ENCODE measurements at regions not wholly inside any gene's neighbourhood (a gene's known extent, or its start where the extent isn't known, plus 50 kb on each side); places are given as distances from the start of the nearest gene placed in this dataset.

- DNase-seq (no peak), ATAC-seq (no peak)
- H3K4me1 Mint-ChIP-seq: no peaks in the 10 kb centered on the region
- POLR2A ChIA-PET: no interaction called here
- peaks cover 5 to 27% (median 22%) of the 10 kb centered on the region in 5 donors for H3K27me3 Mint-ChIP-seq
- H3K9me3 Mint-ChIP-seq: no peaks in the 10 kb centered on the region
- H3K4me3 Mint-ChIP-seq: no peak overlapping the region
- H3K36me3 Mint-ChIP-seq: no peaks in the 10 kb centered on the region
- H3K27ac Mint-ChIP-seq: no peak overlapping the region
Observed at GRCh38 chr21:35645991-35646390, 414.3 kb downstream of the SETD4 start.

- no peaks in the 10 kb centered on the region for H3K9me3 Mint-ChIP-seq
- DNase-seq (no peak), ATAC-seq (no peak)
- no peak overlapping the region for H3K4me3 Mint-ChIP-seq
- no peaks in the 10 kb centered on the region for H3K4me1 Mint-ChIP-seq
- H3K36me3 Mint-ChIP-seq: no peaks in the 10 kb centered on the region
- POLR2A ChIA-PET: no interaction called here
- peaks cover 5 to 21% (median 14%) of the 10 kb centered on the region in 5 donors for H3K27me3 Mint-ChIP-seq
- no peak overlapping the region for H3K27ac Mint-ChIP-seq
Observed at GRCh38 chr21:35644523-35644922, 415.8 kb downstream of the SETD4 start.

DNA sequence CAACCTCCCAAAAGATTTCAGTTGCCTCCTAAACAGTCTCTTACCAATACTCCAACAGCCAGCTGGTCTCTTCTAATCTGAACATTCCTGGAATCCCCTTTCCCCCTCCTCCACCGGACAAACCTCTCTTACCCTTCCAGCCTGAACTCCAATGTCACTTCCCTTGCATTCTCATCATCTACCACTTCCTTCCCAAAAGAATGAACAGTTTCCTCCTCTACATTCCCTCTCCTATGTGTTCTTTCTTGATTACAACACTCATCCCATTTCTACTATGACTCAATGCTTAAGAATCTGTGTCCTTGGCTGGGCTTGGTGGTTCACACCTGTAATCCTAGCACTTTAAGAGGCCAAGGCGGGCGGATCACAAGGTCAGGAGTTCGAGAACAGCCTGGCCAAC, 417.1 kb downstream of the SETD4 start:
- POLR2A ChIA-PET: no interaction called here
- Mint-ChIP-seq H3K4me1 (no peaks in the 10 kb centered on the region), H3K27me3 (peaks cover 5 to 15% (median 8%) of the 10 kb centered on the region in 5 donors), H3K36me3 (no peaks in the 10 kb centered on the region), H3K4me3 (no peak overlapping the region), H3K9me3 (no peaks in the 10 kb centered on the region), H3K27ac (no peak overlapping the region)
- DNase-seq: no peak
- ATAC-seq: no peak

GRCh38 chr21:35641271-35642016, 418.9 kb downstream of the SETD4 start:
- ATAC-seq (no peak), DNase-seq (no peak)
- no peak overlapping the region for H3K27ac Mint-ChIP-seq
- H3K36me3 Mint-ChIP-seq: no peaks in the 10 kb centered on the region
- H3K4me3 Mint-ChIP-seq: no peak overlapping the region
- no peaks in the 10 kb centered on the region for H3K9me3 Mint-ChIP-seq
- no peaks in the 10 kb centered on the region for H3K4me1 Mint-ChIP-seq
- H3K27me3 Mint-ChIP-seq: peaks cover 7 to 14% (median 10%) of the 10 kb centered on the region in 5 donors
- POLR2A ChIA-PET: no interaction called here

- ATAC-seq (no peak), DNase-seq (no peak)
- POLR2A ChIA-PET: no interaction called here
- H3K27me3 Mint-ChIP-seq: peaks cover 3 to 9% (median 5%) of the 10 kb centered on the region in 5 donors
- H3K4me3 Mint-ChIP-seq: no peak overlapping the region
- H3K36me3 Mint-ChIP-seq: no peaks in the 10 kb centered on the region
- H3K27ac Mint-ChIP-seq: no peak overlapping the region
- no peaks in the 10 kb centered on the region for H3K9me3 Mint-ChIP-seq
- H3K4me1 Mint-ChIP-seq: no peaks in the 10 kb centered on the region
Observed at GRCh38 chr21:35637431-35637830, 422.9 kb downstream of the SETD4 start.

GRCh38 chr21:35635994-35636393, 424.3 kb downstream of the SETD4 start:
- POLR2A ChIA-PET: no interaction called here
- Mint-ChIP-seq H3K27ac (no peak overlapping the region), H3K9me3 (no peaks in the 10 kb centered on the region), H3K36me3 (no peaks in the 10 kb centered on the region), H3K27me3 (peaks cover 0 to 5% (median 4%) of the 10 kb centered on the region in 5 donors), H3K4me3 (no peak overlapping the region), H3K4me1 (no peaks in the 10 kb centered on the region)
- ATAC-seq (no peak), DNase-seq (no peak)

- DNase-seq (no peak), ATAC-seq (no peak)
- POLR2A ChIA-PET: no interaction called here
- H3K36me3 Mint-ChIP-seq: no peaks in the 10 kb centered on the region
- H3K27ac Mint-ChIP-seq: no peak overlapping the region
- no peaks in the 10 kb centered on the region for H3K4me1 Mint-ChIP-seq
- H3K27me3 Mint-ChIP-seq: peaks cover 0 to 5% (median 4%) of the 10 kb centered on the region in 5 donors
- no peaks in the 10 kb centered on the region for H3K9me3 Mint-ChIP-seq
- H3K4me3 Mint-ChIP-seq: no peak overlapping the region
Observed at GRCh38 chr21:35635261-35635660, 425.1 kb downstream of the SETD4 start.

- H3K9me3 Mint-ChIP-seq: no peaks in the 10 kb centered on the region
- DNase-seq (no peak), ATAC-seq (no peak)
- POLR2A ChIA-PET: no interaction called here
- H3K27ac Mint-ChIP-seq: no peak overlapping the region
- H3K36me3 Mint-ChIP-seq: no peaks in the 10 kb centered on the region
- H3K4me3 Mint-ChIP-seq: no peak overlapping the region
- H3K27me3 Mint-ChIP-seq: peaks cover 0 to 11% (median 5%) of the 10 kb centered on the region in 5 donors
- H3K4me1 Mint-ChIP-seq: no peaks in the 10 kb centered on the region
Observed at GRCh38 chr21:35633501-35633900, 426.8 kb downstream of the SETD4 start.

DNA sequence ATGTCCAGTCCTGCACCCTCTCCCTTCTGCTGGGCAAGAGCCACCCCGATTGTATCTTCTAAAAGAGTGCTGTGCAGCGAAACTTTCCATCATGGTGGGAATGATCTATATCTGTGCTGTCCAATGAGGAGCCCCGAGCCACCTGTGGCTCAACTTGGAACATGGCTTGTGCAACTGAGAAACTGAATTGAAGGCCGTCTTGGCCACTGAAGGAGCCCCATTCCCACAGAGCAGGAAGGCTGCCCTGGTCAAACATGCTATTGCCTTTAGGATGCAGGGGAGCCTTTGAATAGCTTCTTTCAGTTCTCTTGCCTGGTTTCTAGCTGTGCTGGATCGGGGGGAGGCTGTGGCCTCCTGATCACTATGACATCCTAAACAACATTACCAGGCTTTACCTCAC, 427.6 kb downstream of the SETD4 start:
- ATAC-seq: no peak
- Mint-ChIP-seq H3K27ac (no peak overlapping the region), H3K27me3 (peaks cover 0 to 15% (median 5%) of the 10 kb centered on the region in 5 donors)

DNA sequence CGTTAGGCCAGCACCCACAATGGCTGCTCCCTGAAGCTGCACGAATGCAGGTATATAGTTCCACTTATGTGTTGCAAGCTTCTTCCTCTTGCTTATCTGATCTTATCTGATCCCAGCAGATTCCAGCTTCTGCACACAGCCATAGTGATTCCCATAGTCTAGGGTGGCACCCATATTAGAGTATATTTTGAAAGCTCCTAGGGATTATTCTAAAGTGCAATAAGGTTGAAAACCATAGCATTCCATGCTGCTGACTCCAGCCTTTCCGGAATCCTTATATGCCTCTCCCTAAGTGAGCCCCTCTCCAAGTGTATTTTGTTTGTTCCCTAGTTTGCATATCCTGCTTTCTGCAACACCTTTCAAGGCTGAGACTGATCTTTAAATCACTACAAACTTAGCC, 432.0 kb downstream of the SETD4 start:
- Mint-ChIP-seq H3K4me1 (no peaks in the 10 kb centered on the region), H3K4me3 (no peak overlapping the region), H3K27ac (no peak overlapping the region), H3K9me3 (peaks cover 0 to 1% (median 0%) of the 10 kb centered on the region in 9 donors), H3K27me3 (peaks cover 0 to 13% (median 3%) of the 10 kb centered on the region in 5 donors), H3K36me3 (no peaks in the 10 kb centered on the region)
- POLR2A ChIA-PET: no interaction called here
- no peak for ATAC-seq
- no peak for DNase-seq

More for the DNA sequence above, 427.6 kb downstream of the SETD4 start:
- POLR2A ChIA-PET: no interaction called here
- Mint-ChIP-seq H3K9me3 (no peaks in the 10 kb centered on the region), H3K4me1 (no peaks in the 10 kb centered on the region), H3K36me3 (no peaks in the 10 kb centered on the region), H3K4me3 (no peak overlapping the region)
- no peak for DNase-seq

DNA sequence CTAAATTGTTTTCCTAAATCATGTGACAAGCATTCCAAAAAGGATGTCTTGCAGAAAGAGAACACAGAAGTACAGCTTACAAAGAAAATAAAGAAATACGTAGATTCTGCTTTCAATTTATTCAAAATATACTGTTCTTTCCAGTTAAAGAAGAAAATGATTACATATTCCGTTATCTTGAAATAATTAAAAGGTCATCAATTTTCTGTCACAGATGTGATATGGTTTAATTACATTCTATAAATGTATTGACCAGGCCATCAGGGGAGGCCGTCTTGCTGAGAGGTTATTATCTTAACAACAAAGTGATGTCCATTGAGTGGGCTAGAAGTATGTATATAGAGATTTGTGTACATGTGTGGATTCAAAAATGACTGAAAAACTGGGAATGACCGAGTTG, 432.9 kb downstream of the SETD4 start:
- Mint-ChIP-seq H3K9me3 (peaks cover 0 to 3% (median 0%) of the 10 kb centered on the region in 9 donors), H3K4me3 (no peak overlapping the region), H3K27me3 (peaks cover 0 to 16% (median 3%) of the 10 kb centered on the region in 5 donors), H3K36me3 (no peaks in the 10 kb centered on the region), H3K4me1 (no peaks in the 10 kb centered on the region), H3K27ac (no peak overlapping the region)
- POLR2A ChIA-PET: no interaction called here
- no peak for DNase-seq
- ATAC-seq: no peak

DNA sequence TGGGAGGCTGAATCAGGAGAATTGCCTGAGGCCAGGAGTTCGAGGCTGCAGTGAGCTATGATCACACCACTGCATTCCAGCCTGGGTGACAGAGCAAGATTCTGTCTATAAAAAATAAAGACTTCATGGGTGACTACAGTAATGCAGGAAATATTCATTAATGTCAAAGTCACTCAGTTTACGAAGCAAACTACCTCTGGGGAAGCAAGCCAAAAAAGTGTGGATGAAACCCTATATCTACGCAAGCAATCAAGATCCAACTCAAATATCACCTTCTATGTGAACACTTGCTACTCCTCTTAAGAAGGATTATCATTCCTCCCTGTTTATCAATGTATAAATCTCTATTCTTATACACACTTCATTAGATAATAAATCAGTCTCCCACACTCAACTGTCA, 434.8 kb downstream of the SETD4 start:
- peaks cover 0 to 16% (median 3%) of the 10 kb centered on the region in 5 donors for H3K27me3 Mint-ChIP-seq
- peaks cover 0 to 3% (median 0%) of the 10 kb centered on the region in 9 donors for H3K9me3 Mint-ChIP-seq
- no peak overlapping the region for H3K27ac Mint-ChIP-seq
- POLR2A ChIA-PET: no interaction called here
- no peaks in the 10 kb centered on the region for H3K4me1 Mint-ChIP-seq
- ATAC-seq (no peak), DNase-seq (no peak)
- H3K4me3 Mint-ChIP-seq: no peak overlapping the region
- no peaks in the 10 kb centered on the region for H3K36me3 Mint-ChIP-seq

DNA sequence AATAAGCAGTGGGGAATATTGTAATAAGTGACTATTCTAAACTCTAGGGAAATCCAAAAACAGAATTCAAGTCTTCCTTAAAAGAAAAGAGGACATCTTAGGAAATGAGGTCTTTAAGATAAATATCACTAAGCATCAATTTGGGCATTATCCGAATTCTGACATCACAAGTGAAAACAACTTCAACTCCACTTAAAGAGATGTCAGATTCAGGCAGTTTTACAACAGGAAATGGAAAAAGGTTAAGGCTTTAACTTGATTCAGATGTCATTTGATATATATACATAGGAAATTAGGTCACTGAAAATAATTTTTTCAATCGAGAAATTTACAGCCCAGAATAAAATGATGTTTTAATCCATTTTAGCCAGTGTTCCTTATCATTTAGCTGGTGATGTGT, 435.4 kb downstream of the SETD4 start:
- Mint-ChIP-seq H3K27ac (no peak overlapping the region), H3K4me1 (no peaks in the 10 kb centered on the region), H3K36me3 (no peaks in the 10 kb centered on the region), H3K4me3 (no peak overlapping the region), H3K27me3 (peaks cover 0 to 16% (median 3%) of the 10 kb centered on the region in 5 donors), H3K9me3 (peaks cover 0 to 3% (median 0%) of the 10 kb centered on the region in 9 donors)
- no peak for DNase-seq
- no peak for ATAC-seq
- POLR2A ChIA-PET: no interaction called here

DNA sequence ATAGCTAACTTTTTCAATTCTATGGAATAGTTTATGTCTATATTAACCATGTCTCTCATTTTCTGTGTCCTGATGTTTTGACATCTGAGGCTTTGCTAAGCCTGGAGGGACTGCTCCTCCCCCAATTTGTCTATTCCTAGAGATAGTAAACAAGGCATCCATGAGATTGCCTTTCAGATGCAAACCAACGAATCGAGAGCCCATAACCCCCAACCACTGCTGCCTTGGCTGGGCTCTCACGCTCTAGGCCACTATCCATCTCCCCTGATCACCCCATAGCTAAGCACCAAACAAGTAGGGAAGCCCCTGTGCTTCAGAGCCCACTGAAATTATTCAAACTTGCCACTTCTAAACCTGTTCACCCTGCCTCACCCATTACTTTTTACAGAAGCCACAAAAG, 437.7 kb downstream of the SETD4 start:
- POLR2A ChIA-PET: no interaction called here
- peaks cover 0 to 3% (median 0%) of the 10 kb centered on the region in 9 donors for H3K9me3 Mint-ChIP-seq
- no peak overlapping the region for H3K27ac Mint-ChIP-seq
- peaks cover 0 to 4% (median 0%) of the 10 kb centered on the region in 4 donors for H3K4me1 Mint-ChIP-seq
- ATAC-seq: no peak
- H3K4me3 Mint-ChIP-seq: no peak overlapping the region
- H3K36me3 Mint-ChIP-seq: no peaks in the 10 kb centered on the region
- peaks cover 0 to 15% (median 0%) of the 10 kb centered on the region in 5 donors for H3K27me3 Mint-ChIP-seq
- DNase-seq: no peak

Measured in naive thymus-derived CD8-positive, alpha-beta T cell (primary cell).